IMR-90 (cell line): ENCODE measurements at regions not wholly inside any gene's neighbourhood (a gene's known extent, or its start where the extent isn't known, plus 50 kb on each side); places are given as distances from the start of the nearest gene placed in this dataset.
"Not testable (repeated sequence)": the region's sequence is repeated elsewhere in the genome, so short reads cannot be mapped to it uniquely, and the experiment has no call there.

Source experiments
- BHLHE40 ChIP-seq: fragments of 150-350 bp; IDR thresholded peaks from 2 replicates; pipeline ENCODE4 v1.6.1; 2016; ENCODE audit warnings: mild to moderate bottlenecking, low read depth, low read length
- CEBPB ChIP-seq: IDR thresholded peaks from 2 replicates; pipeline ENCODE4 v1.6.1; 2012; ENCODE audit warnings: low read depth, low read length, improper control_type of control experiment
- CHD1 ChIP-seq: IDR thresholded peaks from 2 replicates; pipeline ENCODE4 v1.6.1; 2012; ENCODE audit warnings: low read depth, low read length, improper control_type of control experiment
- FOS ChIP-seq: fragments of 150-350 bp; IDR thresholded peaks from 2 replicates; pipeline ENCODE4 v1.6.1; 2016; ENCODE audit warnings: low read depth, low read length
- MAFK ChIP-seq: IDR thresholded peaks from 2 replicates; pipeline ENCODE4 v1.6.1; 2012; ENCODE audit warnings: low read depth, low read length, improper control_type of control experiment
- MAZ ChIP-seq: IDR thresholded peaks from 2 replicates; pipeline ENCODE4 v1.6.1; 2012; ENCODE audit warnings: low read depth, mild to moderate bottlenecking, low read length, improper control_type of control experiment, moderate library complexity, borderline replicate concordance
- MXI1 ChIP-seq: IDR thresholded peaks from 2 replicates; pipeline ENCODE4 v1.6.1; 2012; ENCODE audit warnings: low read depth, mild to moderate bottlenecking, low read length, moderate library complexity, borderline replicate concordance
- POLR2A ChIP-seq: IDR thresholded peaks from 2 replicates; pipeline ENCODE4 v1.6.1; 2012; ENCODE audit warnings: mild to moderate bottlenecking, low read depth, low read length
- RAD21 ChIP-seq: IDR thresholded peaks from 2 replicates; pipeline ENCODE4 v1.6.1; 2012; ENCODE audit warnings: low read length, improper control_type of control experiment
- RCOR1 ChIP-seq: IDR thresholded peaks from 2 replicates; pipeline ENCODE4 v1.6.1; 2012; ENCODE audit warnings: mild to moderate bottlenecking, low read length, improper control_type of control experiment; ENCODE audit not compliant: insufficient replicate concordance
- RFX5 ChIP-seq: IDR thresholded peaks from 2 replicates; pipeline ENCODE4 v1.8.0; 2012; ENCODE audit warnings: low read depth, mild to moderate bottlenecking, low read length, moderate library complexity
- SMC3 ChIP-seq: fragments of 150-350 bp; IDR thresholded peaks from 2 replicates; pipeline ENCODE4 v1.6.1; 2016; ENCODE audit warnings: low read depth, mild to moderate bottlenecking, antibody characterized with exemption, low read length, moderate library complexity
- TF ChIP-seq, protein P1 (sequence below): conservative IDR thresholded peaks from 2 replicates; pipeline ENCODE4 v1.5.1; 2012; ENCODE audit warnings: mild to moderate bottlenecking, low read depth, low read length, improper control_type of control experiment
- TF ChIP-seq, protein P2 (sequence below): fragments of 150-350 bp; IDR thresholded peaks from 2 replicates; pipeline ENCODE4 v1.6.1; 2016; ENCODE audit warnings: low read depth, mild to moderate bottlenecking, low read length, moderate library complexity, borderline replicate concordance

DNA sequence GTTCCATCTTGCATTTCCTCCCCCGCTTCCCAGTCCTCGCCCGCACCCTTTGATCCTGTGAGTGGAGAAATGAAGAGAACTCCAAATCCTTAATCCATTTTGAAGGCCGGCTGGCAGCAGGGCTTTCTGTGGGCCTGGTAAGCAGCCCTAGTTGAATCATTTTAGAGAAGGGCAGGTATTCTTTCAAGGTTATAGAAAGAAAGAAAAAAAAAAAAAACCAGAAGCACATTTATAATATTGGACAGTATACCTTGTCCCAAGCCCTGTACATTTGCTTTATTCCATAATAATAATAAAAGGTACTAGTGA, 103.7 kb downstream of the PROP1 start:
- TF ChIP-seq, protein P1, sequence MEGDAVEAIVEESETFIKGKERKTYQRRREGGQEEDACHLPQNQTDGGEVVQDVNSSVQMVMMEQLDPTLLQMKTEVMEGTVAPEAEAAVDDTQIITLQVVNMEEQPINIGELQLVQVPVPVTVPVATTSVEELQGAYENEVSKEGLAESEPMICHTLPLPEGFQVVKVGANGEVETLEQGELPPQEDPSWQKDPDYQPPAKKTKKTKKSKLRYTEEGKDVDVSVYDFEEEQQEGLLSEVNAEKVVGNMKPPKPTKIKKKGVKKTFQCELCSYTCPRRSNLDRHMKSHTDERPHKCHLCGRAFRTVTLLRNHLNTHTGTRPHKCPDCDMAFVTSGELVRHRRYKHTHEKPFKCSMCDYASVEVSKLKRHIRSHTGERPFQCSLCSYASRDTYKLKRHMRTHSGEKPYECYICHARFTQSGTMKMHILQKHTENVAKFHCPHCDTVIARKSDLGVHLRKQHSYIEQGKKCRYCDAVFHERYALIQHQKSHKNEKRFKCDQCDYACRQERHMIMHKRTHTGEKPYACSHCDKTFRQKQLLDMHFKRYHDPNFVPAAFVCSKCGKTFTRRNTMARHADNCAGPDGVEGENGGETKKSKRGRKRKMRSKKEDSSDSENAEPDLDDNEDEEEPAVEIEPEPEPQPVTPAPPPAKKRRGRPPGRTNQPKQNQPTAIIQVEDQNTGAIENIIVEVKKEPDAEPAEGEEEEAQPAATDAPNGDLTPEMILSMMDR: not testable (repeated sequence)
- TF ChIP-seq CEBPB, POLR2A, RCOR1, MXI1, SMC3, MAFK, RFX5, BHLHE40, RAD21, MAZ, CHD1, FOS: not testable (repeated sequence)
- TF ChIP-seq, protein P2, sequence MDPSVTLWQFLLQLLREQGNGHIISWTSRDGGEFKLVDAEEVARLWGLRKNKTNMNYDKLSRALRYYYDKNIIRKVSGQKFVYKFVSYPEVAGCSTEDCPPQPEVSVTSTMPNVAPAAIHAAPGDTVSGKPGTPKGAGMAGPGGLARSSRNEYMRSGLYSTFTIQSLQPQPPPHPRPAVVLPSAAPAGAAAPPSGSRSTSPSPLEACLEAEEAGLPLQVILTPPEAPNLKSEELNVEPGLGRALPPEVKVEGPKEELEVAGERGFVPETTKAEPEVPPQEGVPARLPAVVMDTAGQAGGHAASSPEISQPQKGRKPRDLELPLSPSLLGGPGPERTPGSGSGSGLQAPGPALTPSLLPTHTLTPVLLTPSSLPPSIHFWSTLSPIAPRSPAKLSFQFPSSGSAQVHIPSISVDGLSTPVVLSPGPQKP: not testable (repeated sequence)
